HG03135 (cell line): ENCODE measurements at regions not wholly inside any gene's neighbourhood (a gene's known extent, or its start where the extent isn't known, plus 50 kb on each side); places are given as distances from the start of the nearest gene placed in this dataset.

ENCODE experiments used
- ATAC-seq: cut with Tn5 transposase; IDR thresholded peaks from one replicate; pipeline ENCODE4 v1.9.1; 2021; ENCODE audit warnings: mild to moderate bottlenecking, moderate library complexity; ENCODE audit not compliant: unreplicated experiment

GRCh38 chr5:2391021-2391420 is 360.5 kb downstream of the IRX2 start:
- ATAC-seq, result no peak

- ATAC-seq, result no peak
Observed at GRCh38 chr5:2388571-2388970, 362.9 kb downstream of the IRX2 start.

GRCh38 chr5:2387634-2388325 is 363.7 kb downstream of the IRX2 start:
- no peak for ATAC-seq

- no peak for ATAC-seq
Observed at GRCh38 chr5:2387250-2387633, 364.2 kb downstream of the IRX2 start.

- ATAC-seq, result no peak
Observed at GRCh38 chr5:2385818-2386217, 365.7 kb downstream of the IRX2 start.

GRCh38 chr5:2383698-2384065 is 367.8 kb downstream of the IRX2 start:
- ATAC-seq, result no peak

GRCh38 chr5:2382776-2383697 is 368.4 kb downstream of the IRX2 start:
- ATAC-seq, result no peak

GRCh38 chr5:2381861-2382260 is 369.6 kb downstream of the IRX2 start:
- ATAC-seq, result no peak

- ATAC-seq, result no peak
Observed at GRCh38 chr5:2381070-2381469, 370.4 kb downstream of the IRX2 start.

- ATAC-seq, result no peak
Observed at GRCh38 chr5:2378976-2379375, 372.5 kb downstream of the IRX2 start.

- no peak for ATAC-seq
Observed at GRCh38 chr5:2378108-2378507, 373.4 kb downstream of the IRX2 start.

GRCh38 chr5:2376486-2376885 is 375.0 kb downstream of the IRX2 start:
- ATAC-seq, result no peak

- no peak for ATAC-seq
Observed at GRCh38 chr5:2375757-2376250, 375.7 kb downstream of the IRX2 start.

- ATAC-seq, result no peak
Observed at GRCh38 chr5:2375291-2375690, 376.2 kb downstream of the IRX2 start.

- no peak for ATAC-seq
Observed at GRCh38 chr5:2374703-2375102, 376.8 kb downstream of the IRX2 start.

- no peak for ATAC-seq
Observed at GRCh38 chr5:2373631-2374030, 377.8 kb downstream of the IRX2 start.

GRCh38 chr5:2371419-2371710 is 380.1 kb downstream of the IRX2 start:
- ATAC-seq, result no peak

- no peak for ATAC-seq
Observed at GRCh38 chr5:2370626-2371418, 380.7 kb downstream of the IRX2 start.

GRCh38 chr5:2369178-2369577 is 382.3 kb downstream of the IRX2 start:
- no peak for ATAC-seq

- no peak for ATAC-seq
Observed at GRCh38 chr5:2366816-2367215, 384.7 kb downstream of the IRX2 start.

GRCh38 chr5:2357309-2357708 is 394.2 kb downstream of the IRX2 start:
- no peak for ATAC-seq

GRCh38 chr5:2355859-2356258 is 395.6 kb downstream of the IRX2 start:
- no peak for ATAC-seq
